IMR-90 (cell line): ENCODE measurements at regions not wholly inside any gene's neighbourhood (a gene's known extent, or its start where the extent isn't known, plus 50 kb on each side); places are given as distances from the start of the nearest gene placed in this dataset.

Experiments used
- ATAC-seq: fragments of 200-7000 bp; cut with Tn5 transposase; 2 replicates; pipeline ENCODE4 v1.9.1; 2020; ENCODE audit warnings: low read depth, mild to moderate bottlenecking, moderate library complexity
- BruUV-seq: library from RNA; stranded (reverse); fragments of 400-500 nt; replicated peaks from 2 replicates; lab custom pipeline; 2021; lab: Mats Ljungman, UMichigan
- CTCF ChIA-PET: fragments of 300-600 bp; formaldehyde crosslinking; extraction: SDS; loops from one replicate; lab custom pipeline; 2021; ENCODE audit warnings: antibody characterized with exemption; lab: Yijun Ruan, JAX
- POLR2A ChIA-PET: fragments of 300-600 bp; sonication (Branson Sonifier 250); formaldehyde crosslinking; loops from one replicate; lab custom pipeline; 2022; ENCODE audit warnings: antibody characterized with exemption; ENCODE audit not compliant: unreplicated experiment; lab: Charles Lee
- DNase-seq: peaks from one replicate; pipeline ENCODE4 v3.0.0; 2013
- H2AFZ ChIP-seq: replicated peaks from 2 replicates; pipeline ENCODE3; 2013; ENCODE audit warnings: low read length, mild to moderate bottlenecking; ENCODE audit not compliant: poor library complexity
- H2AK5ac ChIP-seq: 2 replicates; pipeline ENCODE4 v1.6.1; 2013; ENCODE audit warnings: low read depth, low read length, inconsistent platforms
- H2AK9ac ChIP-seq: replicated peaks from 2 replicates; pipeline ENCODE3; 2013; ENCODE audit warnings: mild to moderate bottlenecking, low read depth, low read length, moderate library complexity; ENCODE audit not compliant: poor library complexity
- H2BK120ac ChIP-seq: 2 replicates; pipeline ENCODE4 v1.6.1; 2013; ENCODE audit warnings: low read depth, low read length, inconsistent platforms
- H2BK15ac ChIP-seq: 3 replicates; pipeline ENCODE4 v1.6.1; 2013; ENCODE audit warnings: low read depth, low read length, inconsistent platforms
- H2BK20ac ChIP-seq: 2 replicates; pipeline ENCODE4 v1.6.1; 2013; ENCODE audit warnings: low read depth, mild to moderate bottlenecking, inconsistent platforms, low read length, moderate library complexity
- H2BK5ac ChIP-seq: 2 replicates; pipeline ENCODE4 v1.6.1; 2013; ENCODE audit warnings: mild to moderate bottlenecking, low read depth, low read length, inconsistent platforms; ENCODE audit not compliant: poor library complexity, severe bottlenecking
- H3K14ac ChIP-seq: replicated peaks from 2 replicates; pipeline ENCODE4 v1.6.1; 2013; ENCODE audit warnings: low read depth, low read length, inconsistent platforms
- H3K18ac ChIP-seq: 2 replicates; pipeline ENCODE4 v1.6.1; 2013; ENCODE audit warnings: low read depth, low read length, control low read depth
- H3K23ac ChIP-seq: 2 replicates; pipeline ENCODE4 v1.6.1; 2013; ENCODE audit warnings: low read depth, low read length, inconsistent platforms
- H3K27ac ChIP-seq: 2 replicates; pipeline ENCODE4 v1.5.1; 2013; ENCODE audit warnings: mild to moderate bottlenecking, control low read depth, low read length; ENCODE audit not compliant: insufficient read depth
- H3K27me3 ChIP-seq: 2 replicates; pipeline ENCODE4 v1.6.1; 2013; ENCODE audit warnings: low read length; ENCODE audit not compliant: control insufficient read depth, insufficient read depth
- H3K36me3 ChIP-seq: 2 replicates; pipeline ENCODE4 v1.6.1; 2013; ENCODE audit warnings: low read length, mixed read lengths; ENCODE audit not compliant: control insufficient read depth, insufficient read depth
- H3K4ac ChIP-seq: 2 replicates; pipeline ENCODE4 v1.6.1; 2013; ENCODE audit warnings: low read depth, low read length, inconsistent platforms
- H3K4me1 ChIP-seq: 2 replicates; pipeline ENCODE4 v1.6.1; 2013; ENCODE audit warnings: low read length, mixed read lengths; ENCODE audit not compliant: control insufficient read depth, insufficient read depth
- H3K4me2 ChIP-seq: 2 replicates; pipeline ENCODE4 v1.6.1; 2013; ENCODE audit warnings: low read depth, mild to moderate bottlenecking, control low read depth, low read length, moderate library complexity
- H3K4me3 ChIP-seq: 2 replicates; pipeline ENCODE4 v1.5.1; 2013; ENCODE audit warnings: low read depth, mild to moderate bottlenecking, control low read depth, low read length, moderate library complexity; ENCODE audit not compliant: insufficient read depth
- H3K56ac ChIP-seq: 2 replicates; pipeline ENCODE4 v1.6.1; 2013; ENCODE audit warnings: low read length, inconsistent platforms; ENCODE audit not compliant: insufficient read depth; ENCODE audit errors: extremely low read depth
- H3K79me1 ChIP-seq, 2 experiments: 2 replicates each; pipeline ENCODE4 v1.6.1; 2013; ENCODE audit warnings: low read length in 2 of 2, inconsistent platforms in 1 of 2, low read depth in 1 of 2
- H3K9ac ChIP-seq: 2 replicates; pipeline ENCODE4 v1.6.1; 2013; ENCODE audit warnings: low read depth, low read length, control low read depth
- H3K9me1 ChIP-seq: 2 replicates; pipeline ENCODE4 v1.6.1; 2013; ENCODE audit warnings: low read length, inconsistent platforms; ENCODE audit not compliant: insufficient read depth
- H3K9me3 ChIP-seq: 2 replicates; pipeline ENCODE4 v1.6.1; 2013; ENCODE audit warnings: low read length; ENCODE audit not compliant: control insufficient read depth, insufficient read depth
- H4K20me1 ChIP-seq: 2 replicates; pipeline ENCODE4 v1.6.1; 2013; ENCODE audit warnings: low read length, inconsistent platforms; ENCODE audit not compliant: insufficient read depth
- H4K5ac ChIP-seq: 2 replicates; pipeline ENCODE4 v1.6.1; 2013; ENCODE audit warnings: mild to moderate bottlenecking, low read depth, low read length, control low read depth
- H4K8ac ChIP-seq, 2 experiments: 2 replicates each; pipeline ENCODE4 v1.6.1; 2013; ENCODE audit warnings: low read depth in 2 of 2, low read length in 2 of 2, control low read depth in 1 of 2, inconsistent platforms in 1 of 2
- H4K91ac ChIP-seq: 2 replicates; pipeline ENCODE4 v1.6.1; 2013; ENCODE audit warnings: low read depth, low read length, inconsistent platforms; ENCODE audit not compliant: insufficient read depth
- CEBPB ChIP-seq: IDR thresholded peaks from 2 replicates; pipeline ENCODE4 v1.6.1; 2012; ENCODE audit warnings: low read depth, low read length, improper control_type of control experiment
- CHD1 ChIP-seq: IDR thresholded peaks from 2 replicates; pipeline ENCODE4 v1.6.1; 2012; ENCODE audit warnings: low read depth, low read length, improper control_type of control experiment
- MAZ ChIP-seq: IDR thresholded peaks from 2 replicates; pipeline ENCODE4 v1.6.1; 2012; ENCODE audit warnings: low read depth, mild to moderate bottlenecking, low read length, improper control_type of control experiment, moderate library complexity, borderline replicate concordance
- RAD21 ChIP-seq: IDR thresholded peaks from 2 replicates; pipeline ENCODE4 v1.6.1; 2012; ENCODE audit warnings: low read length, improper control_type of control experiment
- RCOR1 ChIP-seq: IDR thresholded peaks from 2 replicates; pipeline ENCODE4 v1.6.1; 2012; ENCODE audit warnings: mild to moderate bottlenecking, low read length, improper control_type of control experiment; ENCODE audit not compliant: insufficient replicate concordance
- WGBS, 2 experiments: methylation state at CpG; one replicate each; pipeline versions ENCODE4 v1.1.5 to v1.1.7; 2013; ENCODE audit warnings: missing lambda C conversion rate in 2 of 2; ENCODE audit not compliant: insufficient read length in 1 of 2; ENCODE audit errors: extremely low coverage in 2 of 2; 5-methylcytosine and 5-hydroxymethylcytosine counted together
- dilution Hi-C: fragments of 300-500 bp; cut with HindIII; formaldehyde crosslinking; loops from one replicate; pipeline ENCODE4 v1.14.3; 2018; ENCODE audit warnings: low sequenced_read_pairs; ENCODE audit not compliant: unreplicated experiment
- in situ Hi-C: fragments of 300-500 bp; cut with MboI; formaldehyde crosslinking; loops from 3 replicates; pipeline ENCODE4 v1.14.3; 2019; ENCODE audit warnings: low sequenced_read_pairs, inconsistent platforms, mixed read lengths
- intact Hi-C: fragments of 100-400 bp; cut with micrococcal nuclease; formaldehyde crosslinking; loops from 2 replicates; pipeline ENCODE4 v1.10.0; 2022

- Histone ChIP-seq H3K23ac (no peak overlapping the region), H3K79me1 (no peaks in the 10 kb centered on the region), H4K8ac (peak overlapping the region in 1 of 2 experiments; percentile 63; a peak in 2 of 4 replicates), H3K4me1 (peaks cover 8% of the 10 kb centered on the region; the same call in 1 of the 2 replicates), H2BK120ac (peak overlapping the region; percentile 47), H3K36me3 (no peaks in the 10 kb centered on the region), H4K5ac (peak overlapping the region; percentile 73; the same call in 1 of the 2 replicates), H2AK9ac (no peak overlapping the region), H3K4ac (peak overlapping the region; percentile 52; the same call in 1 of the 2 replicates), H3K9me3 (no peaks in the 10 kb centered on the region), H3K27ac (no peak overlapping the region), H2AK5ac (no peak overlapping the region), H4K20me1 (no peaks in the 10 kb centered on the region), H3K4me3 (no peak overlapping the region), H2BK5ac (peak overlapping the region; percentile 72), H3K56ac (no peak overlapping the region), H3K14ac (peak overlapping the region; percentile 41; the same call in 1 of the 2 replicates), H3K9ac (no peak overlapping the region), H3K4me2 (peak overlapping the region; percentile 16; the same call in 1 of the 2 replicates), H4K91ac (peak overlapping the region; percentile 31; the same call in 1 of the 2 replicates), H2BK20ac (peak overlapping the region; percentile 50), H2AFZ (no peak overlapping the region), H3K9me1 (0 out of 2 replicates have a peak, but pooled peaks cover 2% of the 10 kb centered on the region), H3K18ac (peak overlapping the region; percentile 86; the same call in 1 of the 2 replicates), H3K27me3 (no peaks in the 10 kb centered on the region), H2BK15ac (no peak overlapping the region; the same call in 2 of the 3 replicates)
- dilution Hi-C loops (no loop called here), intact Hi-C loops (no loop called here), in situ Hi-C loops (loop anchor here (25.0 kb wide), 2 partner anchors 389 to 1039 kb away; no protein-coding TSS in a partner anchor)
- DNase-seq (peak; percentile 69), ATAC-seq (no peak; the same call in 1 of the 2 replicates)
- TF ChIP-seq MAZ (no peak), RAD21 (no peak), RCOR1 (no peak), CHD1 (no peak), CEBPB (no peak)
- POLR2A ChIA-PET: no interaction called here
- BruUV-seq: no TSS peak
- CTCF ChIA-PET: no interaction called here
- no CpG with 5 or more reads among the region's 5 CpGs for WGBS, 2 experiments
Observed at GRCh38 chr2:67625690-67626475, 228.8 kb downstream of the ETAA1 start.
